ENCODE measurements at regions not wholly inside any gene's neighbourhood (a gene's known extent, or its start where the extent isn't known, plus 50 kb on each side); places are given as distances from the start of the nearest gene placed in this dataset.
"Not testable (repeated sequence)": the region's sequence is repeated elsewhere in the genome, so short reads cannot be mapped to it uniquely, and the experiment has no call there.

- no peak overlapping the region for H3K4me3 ChIP-seq
- H3K27me3 ChIP-seq, result no peaks in the 10 kb centered on the region
- no peak for DNase-seq
- 73 to 90% methylated on average over 3 to 12 of the region's 12 CpGs for WGBS, 2 donors (ENCODE audit: low coverage in 1 of 2)
- no peak overlapping the region for H3K27ac ChIP-seq
- in situ Hi-C loops (cut with MboI; ENCODE audit: low pct_ligation_motif_present in 1 of 4, low pct_unique_long_range_greater_than_20kb in 1 of 4, low sequenced_read_pairs in 3 of 4), result loop anchor here in 2 of 4 donors (10.0 to 25.0 kb wide), 2 partner anchors 91 to 104 kb away; no protein-coding TSS in a partner anchor
- intact Hi-C loops (cut with DNase I; ENCODE audit: low total_unique reads), result loop anchor here (5.0 kb wide), 1 partner anchor 89 kb away; no protein-coding TSS in a partner anchor
- peaks cover 0 to 6% (median 0%) of the 10 kb centered on the region in 4 donors for H3K4me1 ChIP-seq
- no peaks in the 10 kb centered on the region for H3K36me3 ChIP-seq
- no peak for TF ChIP-seq POLR2A (IDR thresholded peaks at IDR 0.05)
- TF ChIP-seq POLR2AphosphoS5 (IDR thresholded peaks at IDR 0.05), result no peak
- no peak for TF ChIP-seq EP300 (IDR thresholded peaks at IDR 0.05; ENCODE audit: low read depth)
- TF ChIP-seq CTCF (IDR thresholded peaks at IDR 0.05), result no peak
- H3K9me3 ChIP-seq, result no peaks in the 10 kb centered on the region
These were observed 193.6 kb downstream of the ALG10 start for GRCh38 chr12:34215893-34216285.

- H3K27me3 ChIP-seq, result no peaks in the 10 kb centered on the region
- H3K27ac ChIP-seq, result no peak overlapping the region
- DNase-seq, result no peak
- H3K4me3 ChIP-seq, result no peak overlapping the region
- no peaks in the 10 kb centered on the region for H3K9me3 ChIP-seq
- no peaks in the 10 kb centered on the region for H3K36me3 ChIP-seq
- WGBS, 2 donors (ENCODE audit: low coverage in 1 of 2), result 77 to 78% methylated on average over 12 to 14 of the region's 14 CpGs
- in situ Hi-C loops (cut with MboI; ENCODE audit: low pct_ligation_motif_present in 1 of 4, low pct_unique_long_range_greater_than_20kb in 1 of 4, low sequenced_read_pairs in 3 of 4) (loop anchor here in 2 of 4 donors (10.0 to 25.0 kb wide), 2 partner anchors 93 to 105 kb away; no protein-coding TSS in a partner anchor), intact Hi-C loops (cut with DNase I; ENCODE audit: low total_unique reads) (loop anchor here (5.0 kb wide), 1 partner anchor 90 kb away; no protein-coding TSS in a partner anchor)
- peaks cover 0 to 6% (median 0%) of the 10 kb centered on the region in 4 donors for H3K4me1 ChIP-seq
- TF ChIP-seq POLR2A (IDR thresholded peaks at IDR 0.05) (no peak), POLR2AphosphoS5 (IDR thresholded peaks at IDR 0.05) (no peak), CTCF (IDR thresholded peaks at IDR 0.05) (no peak), EP300 (IDR thresholded peaks at IDR 0.05; ENCODE audit: low read depth) (no peak)
These were observed 195.4 kb downstream of the ALG10 start for GRCh38 chr12:34217660-34218059.

GRCh38 chr12:34218193-34219045 is 196.1 kb downstream of the ALG10 start:
- H3K27ac ChIP-seq, result no peak overlapping the region
- intact Hi-C loops (cut with DNase I; ENCODE audit: low total_unique reads) (loop anchor here (5.0 kb wide), 1 partner anchor 91 kb away; no protein-coding TSS in a partner anchor), in situ Hi-C loops (cut with MboI; ENCODE audit: low pct_ligation_motif_present in 1 of 4, low pct_unique_long_range_greater_than_20kb in 1 of 4, low sequenced_read_pairs in 3 of 4) (loop anchor here in 2 of 4 donors (10.0 to 25.0 kb wide), 2 partner anchors 94 to 106 kb away; no protein-coding TSS in a partner anchor)
- H3K9me3 ChIP-seq, result no peaks in the 10 kb centered on the region
- peaks cover 0 to 6% (median 0%) of the 10 kb centered on the region in 4 donors for H3K4me1 ChIP-seq
- peak; percentile 52 for DNase-seq
- peak; percentile 73 to 94 (median 84) for TF ChIP-seq CTCF (IDR thresholded peaks at IDR 0.05)
- TF ChIP-seq EP300 (IDR thresholded peaks at IDR 0.05; ENCODE audit: low read depth), result no peak
- H3K4me3 ChIP-seq, result peak overlapping the region in 3 of 4 donors; percentile 14 to 27 (median 17)
- 28 to 57% methylated on average over 8 to 39 of the region's 39 CpGs for WGBS, 2 donors (ENCODE audit: low coverage in 1 of 2)
- H3K36me3 ChIP-seq, result no peaks in the 10 kb centered on the region
- H3K27me3 ChIP-seq, result no peaks in the 10 kb centered on the region

GRCh38 chr12:34219046-34219770 is 196.9 kb downstream of the ALG10 start:
- Histone ChIP-seq H3K27ac (no peak overlapping the region), H3K36me3 (no peaks in the 10 kb centered on the region), H3K4me3 (peak overlapping the region in 3 of 4 donors; percentile 14 to 27 (median 17)), H3K4me1 (peaks cover 0 to 6% (median 0%) of the 10 kb centered on the region in 4 donors), H3K9me3 (no peaks in the 10 kb centered on the region), H3K27me3 (no peaks in the 10 kb centered on the region)
- no peak for DNase-seq
- in situ Hi-C loops (cut with MboI; ENCODE audit: low pct_ligation_motif_present in 1 of 4, low pct_unique_long_range_greater_than_20kb in 1 of 4, low sequenced_read_pairs in 3 of 4), result loop anchor here in 2 of 4 donors (10.0 to 25.0 kb wide), 2 partner anchors 94 to 107 kb away; no protein-coding TSS in a partner anchor
- TF ChIP-seq EP300 (IDR thresholded peaks at IDR 0.05; ENCODE audit: low read depth), result no peak
- TF ChIP-seq CTCF (IDR thresholded peaks at IDR 0.05), result no peak
- no peak for TF ChIP-seq POLR2AphosphoS5 (IDR thresholded peaks at IDR 0.05)
- TF ChIP-seq POLR2A (IDR thresholded peaks at IDR 0.05), result no peak
- WGBS, 2 donors (ENCODE audit: low coverage in 1 of 2), result 75% methylated on average over 42 of the region's 42 CpGs; no CpG with 5 or more reads in 1 of the 2 donors
- intact Hi-C loops (cut with DNase I; ENCODE audit: low total_unique reads), result loop anchor here (5.0 kb wide), 1 partner anchor 92 kb away; no protein-coding TSS in a partner anchor

GRCh38 chr12:34220079-34220478 is 197.8 kb downstream of the ALG10 start:
- H3K36me3 ChIP-seq; intact Hi-C loops (cut with DNase I; ENCODE audit: low total_unique reads); H3K27me3 ChIP-seq; H3K4me1 ChIP-seq; DNase-seq; H3K9me3 ChIP-seq; H3K27ac ChIP-seq; H3K4me3 ChIP-seq: not testable (repeated sequence)
- in situ Hi-C loops (cut with MboI; ENCODE audit: low pct_ligation_motif_present in 1 of 4, low pct_unique_long_range_greater_than_20kb in 1 of 4, low sequenced_read_pairs in 3 of 4), result loop anchor here in 1 of 4 donors (25.0 kb wide), 1 partner anchor 108 kb away; no protein-coding TSS in a partner anchor
- WGBS, 2 donors (ENCODE audit: low coverage in 1 of 2), result 94 to 96% methylated on average over 7 to 13 of the region's 13 CpGs
